LNCAP (cell line): ENCODE measurements at regions not wholly inside any gene's neighbourhood (a gene's known extent, or its start where the extent isn't known, plus 50 kb on each side); places are given as distances from the start of the nearest gene placed in this dataset.

Source experiments
- CTCF ChIP-seq: fragments of 450-650 bp; IDR thresholded peaks from 2 replicates; pipeline ENCODE4 v1.5.1; 2017; ENCODE audit warnings: mild to moderate bottlenecking

GRCh38 chr7:92987095-92987494 is 130.7 kb downstream of the SAMD9 start:
- no peak for TF ChIP-seq CTCF

- no peak for TF ChIP-seq CTCF
Observed at GRCh38 chr7:92982928-92983327, 134.9 kb downstream of the SAMD9 start.

- no peak for TF ChIP-seq CTCF
Observed at GRCh38 chr7:92976931-92977330, 140.6 kb upstream of the CDK6 start.

GRCh38 chr7:92973974-92974373 is 137.6 kb upstream of the CDK6 start:
- TF ChIP-seq CTCF = no peak

GRCh38 chr7:92973293-92973731 is 136.9 kb upstream of the CDK6 start:
- no peak for TF ChIP-seq CTCF

GRCh38 chr7:92972441-92972840 is 136.1 kb upstream of the CDK6 start:
- TF ChIP-seq CTCF = no peak

- no peak for TF ChIP-seq CTCF
Observed at GRCh38 chr7:92969061-92969460, 132.7 kb upstream of the CDK6 start.

GRCh38 chr7:92968502-92968901 is 132.1 kb upstream of the CDK6 start:
- TF ChIP-seq CTCF = no peak
